ENCODE measurements at regions not wholly inside any gene's neighbourhood (a gene's known extent, or its start where the extent isn't known, plus 50 kb on each side); places are given as distances from the start of the nearest gene placed in this dataset.
"Not testable (repeated sequence)": the region's sequence is repeated elsewhere in the genome, so short reads cannot be mapped to it uniquely, and the experiment has no call there.

DNA sequence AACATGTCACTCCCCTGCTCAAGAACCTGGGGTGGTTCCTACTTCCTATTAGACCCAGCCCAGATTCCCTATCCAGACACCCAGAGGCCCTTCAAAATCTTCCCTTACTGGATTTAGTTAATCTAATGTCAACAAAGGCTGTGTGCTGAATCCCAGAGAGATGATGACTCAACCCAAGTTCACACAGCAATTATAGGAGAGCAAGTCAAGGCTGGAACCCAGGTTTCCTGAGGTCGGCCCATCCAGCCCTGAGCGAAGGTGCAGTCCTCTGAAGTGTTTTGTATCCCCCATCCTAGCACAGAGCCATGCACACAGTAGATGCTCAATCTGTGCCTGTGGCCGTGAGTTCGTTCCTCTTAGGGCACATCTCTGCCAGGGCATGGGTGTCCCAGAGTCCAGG lies 452.1 kb downstream of the GOLGA6L6 start:
- not testable (repeated sequence) for DNase-seq (ENCODE audit: low read depth); H3K4me3 ChIP-seq (ENCODE audit: low read depth, low read length)

DNA sequence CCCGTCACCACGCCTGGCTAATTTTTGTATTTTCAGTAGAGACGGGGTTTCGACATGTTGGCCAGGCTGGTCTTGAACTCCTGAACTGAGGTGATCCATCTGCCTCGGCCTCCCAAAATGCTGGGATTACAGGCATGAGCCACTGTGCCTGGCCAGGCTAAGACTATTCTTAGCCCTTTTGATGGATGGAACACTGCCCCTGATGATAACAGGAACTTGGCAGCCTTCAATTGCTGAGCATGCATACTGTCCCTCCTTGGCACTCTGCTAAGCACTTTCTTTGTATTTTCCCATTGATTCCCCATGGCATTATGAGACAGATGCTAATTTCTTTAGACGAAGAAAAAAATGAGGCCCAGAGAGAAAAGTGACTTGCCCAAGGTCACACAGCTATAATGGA lies 457.6 kb downstream of the GOLGA6L6 start:
- DNase-seq (ENCODE audit: low read depth); H3K4me3 ChIP-seq (ENCODE audit: low read depth, low read length): not testable (repeated sequence)

DNA sequence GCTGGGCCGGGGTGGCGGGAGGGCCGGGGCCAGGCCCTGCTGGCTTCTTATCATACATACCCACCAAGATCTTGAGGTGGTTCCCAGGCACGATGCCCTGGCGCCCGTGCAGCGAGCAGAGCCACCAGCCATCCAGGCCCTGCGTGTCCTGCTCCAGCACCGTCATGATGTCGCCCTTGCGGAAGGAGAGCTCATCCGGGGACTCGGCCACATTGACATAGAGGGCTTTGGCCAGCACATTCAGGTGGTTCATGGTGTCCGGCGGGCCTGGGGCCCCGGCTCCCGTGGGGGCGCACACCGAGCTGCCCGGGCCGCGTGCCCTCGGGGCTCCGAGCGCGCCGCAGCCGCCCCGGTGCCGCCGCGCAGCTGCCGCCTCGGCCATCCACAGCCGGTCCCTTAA lies 467.5 kb downstream of the GOLGA6L6 start:
- H3K4me3 ChIP-seq (ENCODE audit: low read depth, low read length); DNase-seq (ENCODE audit: low read depth): not testable (repeated sequence)

- H3K4me3 ChIP-seq (ENCODE audit: low read depth, low read length); DNase-seq (ENCODE audit: low read depth): not testable (repeated sequence)
Measured at GRCh38 chr15:20069043-20069442, 472.6 kb downstream of the GOLGA6L6 start.

GRCh38 chr15:20066173-20066572 lies 475.4 kb downstream of the GOLGA6L6 start:
- not testable (repeated sequence) for H3K4me3 ChIP-seq (ENCODE audit: low read depth, low read length); DNase-seq (ENCODE audit: low read depth)

GRCh38 chr15:20065508-20065907 lies 476.1 kb downstream of the GOLGA6L6 start:
- not testable (repeated sequence) for DNase-seq (ENCODE audit: low read depth); H3K4me3 ChIP-seq (ENCODE audit: low read depth, low read length)

DNA sequence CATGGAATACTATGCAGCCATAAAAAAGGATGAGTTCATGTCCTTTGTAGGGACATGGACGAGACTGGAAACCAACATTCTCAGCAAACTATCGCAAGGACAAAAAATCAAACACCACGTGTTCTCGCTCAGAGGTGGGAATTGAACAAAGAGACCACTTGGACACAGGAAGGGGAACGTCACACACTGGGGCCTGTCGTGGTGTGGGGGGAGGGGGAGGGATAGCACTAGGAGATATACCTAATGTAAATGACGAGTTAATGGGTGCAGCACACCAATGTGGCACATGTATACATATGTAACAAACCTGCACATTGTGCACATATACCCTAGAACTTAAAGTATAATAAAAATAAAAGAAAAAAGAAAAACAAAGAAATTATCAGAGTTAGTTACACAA lies 478.4 kb downstream of the GOLGA6L6 start:
- not testable (repeated sequence) for H3K4me3 ChIP-seq (ENCODE audit: low read depth, low read length); DNase-seq (ENCODE audit: low read depth)

DNA sequence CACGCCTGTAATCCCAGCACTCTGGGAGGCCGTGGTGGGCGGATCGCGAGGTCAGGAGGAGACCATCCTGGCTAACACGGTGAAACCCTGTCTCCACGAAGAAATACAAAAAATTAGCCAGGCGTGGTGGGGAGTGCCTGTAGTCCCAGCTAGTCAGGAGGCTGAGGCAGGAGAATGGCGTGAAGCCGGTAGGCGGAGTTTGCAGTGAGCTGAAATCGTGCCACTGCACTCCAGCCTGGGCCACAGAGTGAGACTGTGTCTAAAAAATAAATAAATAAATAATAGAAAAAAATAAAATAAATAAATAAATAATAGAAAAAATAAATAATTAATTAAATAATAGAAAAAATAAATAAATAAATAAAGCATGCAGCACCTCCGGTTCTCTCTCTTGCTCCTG lies 480.8 kb downstream of the GOLGA6L6 start:
- H3K4me3 ChIP-seq (ENCODE audit: low read depth, low read length); DNase-seq (ENCODE audit: low read depth): not testable (repeated sequence)

DNA sequence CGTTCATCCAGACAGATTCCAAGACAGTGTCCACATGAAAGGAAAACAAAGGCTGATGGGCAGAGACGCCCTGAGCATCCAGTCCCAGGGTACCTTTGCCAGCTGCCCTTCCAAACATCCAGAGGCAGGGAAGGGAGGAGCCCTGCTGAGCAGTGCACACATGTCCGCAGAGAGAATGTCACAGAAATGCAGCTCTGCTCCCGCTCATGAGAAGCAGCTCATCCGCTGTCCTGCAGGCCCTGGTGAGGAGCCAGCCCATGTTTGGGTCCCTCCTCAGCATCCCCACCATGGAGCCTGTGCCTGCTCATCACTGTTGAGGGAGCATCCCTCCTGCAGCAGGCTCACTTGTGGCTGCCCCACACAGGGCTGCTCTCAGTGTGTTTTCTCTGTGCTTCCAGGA lies 484.7 kb downstream of the GOLGA6L6 start:
- DNase-seq (ENCODE audit: low read depth); H3K4me3 ChIP-seq (ENCODE audit: low read depth, low read length): not testable (repeated sequence)

- peak; percentile 1 for DNase-seq (ENCODE audit: low read depth)
Measured at GRCh38 chr15:20055921-20056320, 485.7 kb downstream of the GOLGA6L6 start.

DNA sequence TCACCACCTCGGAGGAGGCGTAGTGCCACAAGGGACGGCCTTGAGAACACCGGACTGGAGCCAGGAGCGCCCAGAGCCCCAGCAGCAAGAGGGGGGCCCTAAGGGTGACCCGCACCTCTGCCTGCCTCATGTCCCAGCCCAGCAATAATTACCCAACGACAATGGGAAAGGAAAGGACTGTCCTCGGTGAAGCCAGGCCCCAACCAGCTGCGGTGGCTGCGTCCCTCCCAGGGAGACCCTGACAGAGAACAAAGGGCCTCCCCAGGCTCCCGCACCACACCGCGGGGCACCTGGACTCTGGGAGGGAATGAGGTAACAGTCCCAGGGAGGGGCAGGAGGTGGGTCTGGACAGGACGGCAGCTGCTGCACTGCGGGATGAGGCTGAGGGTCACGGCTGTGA lies 493.4 kb downstream of the GOLGA6L6 start:
- H3K4me3 ChIP-seq (ENCODE audit: low read depth, low read length); DNase-seq (ENCODE audit: low read depth): not testable (repeated sequence)

More at GRCh38 chr15:20055921-20056320, 485.7 kb downstream of the GOLGA6L6 start:
- H3K4me3 ChIP-seq (ENCODE audit: low read depth, low read length): not testable (repeated sequence)

DNA sequence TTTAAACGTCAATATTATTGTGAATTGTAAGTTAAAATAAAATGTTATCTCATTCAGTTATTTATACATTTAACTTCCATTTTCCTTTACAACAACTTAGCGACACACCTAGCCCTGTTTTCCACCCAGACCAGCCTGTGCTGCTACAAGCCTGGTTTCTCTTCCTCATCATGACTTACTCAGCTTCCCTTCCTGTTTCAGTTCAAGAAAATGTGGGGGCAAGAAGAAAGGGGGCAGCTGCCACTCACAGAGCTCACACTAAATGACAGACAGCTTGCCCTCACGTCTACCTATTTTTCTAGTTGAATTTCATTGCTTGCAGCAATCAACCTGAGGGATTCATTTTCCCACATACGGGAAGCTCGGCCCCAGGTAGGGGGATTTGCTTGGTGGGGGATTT lies 496.4 kb downstream of the GOLGA6L6 start:
- not testable (repeated sequence) for H3K4me3 ChIP-seq (ENCODE audit: low read depth, low read length); DNase-seq (ENCODE audit: low read depth)

GRCh38 chr15:20040691-20041090 lies 500.9 kb downstream of the GOLGA6L6 start:
- not testable (repeated sequence) for DNase-seq (ENCODE audit: low read depth); H3K4me3 ChIP-seq (ENCODE audit: low read depth, low read length)

- not testable (repeated sequence) for H3K4me3 ChIP-seq (ENCODE audit: low read depth, low read length)
Measured at GRCh38 chr15:20025040-20025439, 516.6 kb downstream of the GOLGA6L6 start.

DNA sequence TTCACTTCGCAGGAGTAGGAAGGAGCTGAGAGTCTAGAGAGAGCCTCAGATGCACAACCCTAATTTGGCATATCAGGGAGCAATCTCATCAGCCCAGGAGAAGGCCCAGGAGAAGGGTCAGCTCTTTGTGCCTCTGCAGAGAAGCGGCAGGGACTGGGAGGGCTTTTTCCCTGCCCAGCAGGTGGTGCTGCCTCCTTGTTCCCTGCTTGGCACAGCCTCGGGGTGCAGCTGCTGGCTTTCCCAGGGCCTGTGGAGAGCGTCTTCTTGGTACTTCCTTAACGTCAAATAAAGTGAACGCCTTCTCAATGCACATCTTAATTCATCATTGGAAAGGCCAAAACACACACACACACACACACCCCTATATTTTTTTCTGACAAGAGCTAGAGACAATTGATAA lies 519.3 kb downstream of the GOLGA6L6 start:
- H3K4me3 ChIP-seq (ENCODE audit: low read depth, low read length); DNase-seq (ENCODE audit: low read depth): not testable (repeated sequence)

More at GRCh38 chr15:20025040-20025439, 516.6 kb downstream of the GOLGA6L6 start:
- not testable (repeated sequence) for DNase-seq (ENCODE audit: low read depth)

DNA sequence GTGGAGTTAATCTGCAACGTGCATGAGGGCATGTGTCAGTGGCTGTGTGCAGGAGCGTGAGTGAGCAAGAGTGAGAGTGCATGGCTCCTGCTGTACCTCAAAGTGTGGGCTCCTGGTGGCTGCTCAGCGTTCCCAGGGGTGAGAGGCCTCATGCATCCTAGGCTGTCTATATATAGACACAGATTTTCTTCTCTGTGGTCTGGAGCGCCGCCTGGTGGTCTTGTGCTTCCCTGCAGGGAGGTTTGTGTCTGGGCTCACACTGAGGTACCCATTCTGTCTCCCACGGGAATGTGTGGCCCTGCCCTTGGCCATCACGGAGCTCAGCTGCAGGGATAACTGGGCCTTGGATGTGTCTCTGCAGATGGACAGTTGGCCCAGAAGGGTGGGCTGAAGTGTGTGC lies 520.2 kb downstream of the GOLGA6L6 start:
- not testable (repeated sequence) for H3K4me3 ChIP-seq (ENCODE audit: low read depth, low read length)
- DNase-seq (ENCODE audit: low read depth): peak; percentile 0

DNA sequence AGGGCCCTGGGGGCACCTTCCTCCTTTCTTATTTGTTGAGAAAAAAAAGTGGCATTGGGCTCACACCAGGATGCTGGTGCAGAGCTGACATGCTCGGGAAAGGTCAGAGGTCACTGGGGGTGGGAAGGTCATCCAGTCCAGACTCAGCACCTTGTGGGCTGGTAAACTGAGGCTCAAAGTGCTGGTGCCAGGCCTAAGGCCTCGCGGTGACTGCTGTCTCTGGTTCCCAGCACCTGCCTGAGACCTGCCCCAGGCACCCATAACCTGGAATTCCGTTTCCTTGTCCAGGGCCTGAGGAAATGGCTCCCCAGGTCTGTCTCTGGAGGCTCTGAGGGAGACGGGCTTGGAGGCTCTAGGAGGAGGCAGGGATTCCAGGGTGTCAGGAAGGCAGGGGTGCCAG lies 521.0 kb downstream of the GOLGA6L6 start:
- DNase-seq (ENCODE audit: low read depth); H3K4me3 ChIP-seq (ENCODE audit: low read depth, low read length): not testable (repeated sequence)

DNA sequence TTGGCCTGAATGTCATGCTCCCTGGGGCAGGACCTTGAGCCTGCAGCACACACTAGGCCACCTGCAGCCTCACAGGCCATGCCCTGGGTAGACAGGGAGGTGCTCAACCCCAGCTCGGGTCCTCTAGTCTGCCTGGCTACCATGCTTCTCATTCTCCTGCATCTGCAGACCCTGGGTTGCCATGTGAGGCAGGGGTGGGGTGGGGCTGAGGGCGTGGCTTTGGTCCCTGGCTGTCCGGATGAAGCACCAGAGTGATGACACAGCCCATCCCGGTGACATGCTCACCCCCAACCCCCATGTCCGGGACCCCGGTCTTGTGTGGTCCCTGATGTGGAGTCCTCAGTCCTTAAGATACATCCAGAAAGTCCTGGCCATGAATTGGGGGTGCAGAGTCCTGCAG lies 521.8 kb downstream of the GOLGA6L6 start:
- H3K4me3 ChIP-seq (ENCODE audit: low read depth, low read length): not testable (repeated sequence)
- peak; percentile 0 for DNase-seq (ENCODE audit: low read depth)

DNA sequence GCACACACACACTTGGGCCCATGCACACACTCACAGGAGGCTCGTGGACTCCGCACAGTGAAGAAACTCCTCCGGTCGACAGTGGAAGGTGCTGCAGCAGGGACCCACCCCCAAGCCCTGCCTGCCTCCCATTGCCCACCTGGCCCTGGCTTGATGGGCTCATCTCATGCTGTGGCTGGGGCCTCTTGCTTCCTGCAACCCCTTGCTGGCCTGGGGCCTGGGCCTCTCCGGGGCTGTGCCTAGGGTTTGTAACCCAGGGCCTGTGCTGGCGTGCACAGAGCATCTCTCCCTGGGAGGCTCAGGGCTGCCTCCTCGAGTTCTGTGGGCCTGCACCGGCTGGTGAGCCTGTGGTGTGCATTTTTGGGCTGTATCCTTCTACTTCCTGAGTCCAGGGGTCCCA lies 524.0 kb downstream of the GOLGA6L6 start:
- not testable (repeated sequence) for H3K4me3 ChIP-seq (ENCODE audit: low read depth, low read length); DNase-seq (ENCODE audit: low read depth)

GRCh38 chr15:20016941-20017340 lies 524.7 kb downstream of the GOLGA6L6 start:
- DNase-seq (ENCODE audit: low read depth): not testable (repeated sequence)

DNA sequence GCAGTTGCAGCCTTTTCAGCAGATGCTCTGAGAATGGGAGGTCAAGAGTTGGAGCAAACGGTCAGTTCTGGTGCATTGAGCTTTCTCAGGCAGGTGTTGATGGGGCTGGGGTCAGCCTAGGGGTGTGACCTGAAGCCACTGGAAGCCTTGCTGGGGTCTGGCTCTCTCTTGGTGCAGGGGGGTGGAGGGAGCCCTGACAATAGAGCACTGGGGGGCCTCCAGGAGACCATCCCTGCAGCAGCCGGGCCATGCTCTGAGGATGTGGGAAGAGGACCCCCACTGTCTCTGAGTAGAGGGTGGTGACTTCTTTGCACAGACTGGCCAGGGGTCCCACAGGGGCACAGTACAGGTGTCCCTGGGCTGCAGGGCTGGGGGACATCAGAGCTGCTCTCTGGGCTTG lies 528.8 kb downstream of the GOLGA6L6 start:
- DNase-seq (ENCODE audit: low read depth); H3K4me3 ChIP-seq (ENCODE audit: low read depth, low read length): not testable (repeated sequence)

More at GRCh38 chr15:20016941-20017340, 524.7 kb downstream of the GOLGA6L6 start:
- not testable (repeated sequence) for H3K4me3 ChIP-seq (ENCODE audit: low read depth, low read length)

All from NB4 (cell line).